WERI-Rb-1 (cell line): ENCODE measurements at regions not wholly inside any gene's neighbourhood (a gene's known extent, or its start where the extent isn't known, plus 50 kb on each side); places are given as distances from the start of the nearest gene placed in this dataset.
A peak's percentile ranks its signal among the peaks of the same experiment; 100 is the strongest.
"Not testable (repeated sequence)": the region's sequence is repeated elsewhere in the genome, so short reads cannot be mapped to it uniquely, and the experiment has no call there.

Experiments
- DNase-seq: peaks from one replicate; pipeline ENCODE4 v3.0.0-alpha.2; 2020
- H3K27ac ChIP-seq: fragments of 250-450 bp; sonication (Bioruptor Pico); 2 replicates; pipeline ENCODE4 v1.5.1; 2020; ENCODE audit warnings: mild to moderate bottlenecking, moderate library complexity
- H3K27me3 ChIP-seq: fragments of 250-450 bp; sonication (Bioruptor Pico); 2 replicates; pipeline ENCODE4 v1.5.1; 2021; ENCODE audit warnings: mild to moderate bottlenecking, low read depth, moderate library complexity; ENCODE audit not compliant: insufficient read depth, severe bottlenecking
- H3K36me3 ChIP-seq: fragments of 250-450 bp; sonication (Bioruptor Pico); 2 replicates; pipeline ENCODE4 v1.5.1; 2020; ENCODE audit warnings: mild to moderate bottlenecking, moderate library complexity
- H3K4me3 ChIP-seq: 2 replicates; pipeline ENCODE4 v1.5.1; 2011; ENCODE audit warnings: low read depth, mild to moderate bottlenecking, control low read depth, low read length
- H3K9me3 ChIP-seq: fragments of 250-450 bp; sonication (Bioruptor Pico); 2 replicates; pipeline ENCODE4 v1.5.1; 2021; ENCODE audit warnings: mild to moderate bottlenecking, moderate library complexity; ENCODE audit not compliant: severe bottlenecking
- TF ChIP-seq, protein P1 (sequence below): IDR thresholded peaks from 2 replicates; pipeline ENCODE4 v1.5.1; 2011; ENCODE audit warnings: low read depth, mild to moderate bottlenecking, control low read depth, inconsistent platforms, low read length

DNA sequence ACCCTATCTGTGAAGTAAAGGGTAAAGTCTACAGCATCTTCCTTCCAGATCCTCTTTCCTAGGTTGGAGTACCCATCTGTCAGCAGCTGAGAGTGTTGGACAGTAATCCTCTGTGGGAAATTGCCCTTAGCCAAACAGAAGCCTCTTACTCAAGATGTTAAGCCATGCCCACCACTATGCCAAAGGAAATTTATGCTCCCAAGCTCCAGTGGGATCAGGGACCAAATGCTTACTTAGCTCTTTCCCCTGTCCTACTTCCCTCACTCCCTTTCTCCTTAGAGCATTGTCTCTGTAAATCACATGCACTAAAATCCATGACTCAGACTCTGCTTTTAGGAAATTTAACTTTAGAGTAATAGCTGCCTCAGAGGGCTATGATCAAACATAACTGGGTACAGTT, 254.0 kb downstream of the BRINP2 start:
- Histone ChIP-seq H3K36me3 (no peaks in the 10 kb centered on the region), H3K9me3 (no peaks in the 10 kb centered on the region), H3K27ac (no peak overlapping the region), H3K27me3 (no peaks in the 10 kb centered on the region), H3K4me3 (no peak overlapping the region)
- TF ChIP-seq, protein P1, sequence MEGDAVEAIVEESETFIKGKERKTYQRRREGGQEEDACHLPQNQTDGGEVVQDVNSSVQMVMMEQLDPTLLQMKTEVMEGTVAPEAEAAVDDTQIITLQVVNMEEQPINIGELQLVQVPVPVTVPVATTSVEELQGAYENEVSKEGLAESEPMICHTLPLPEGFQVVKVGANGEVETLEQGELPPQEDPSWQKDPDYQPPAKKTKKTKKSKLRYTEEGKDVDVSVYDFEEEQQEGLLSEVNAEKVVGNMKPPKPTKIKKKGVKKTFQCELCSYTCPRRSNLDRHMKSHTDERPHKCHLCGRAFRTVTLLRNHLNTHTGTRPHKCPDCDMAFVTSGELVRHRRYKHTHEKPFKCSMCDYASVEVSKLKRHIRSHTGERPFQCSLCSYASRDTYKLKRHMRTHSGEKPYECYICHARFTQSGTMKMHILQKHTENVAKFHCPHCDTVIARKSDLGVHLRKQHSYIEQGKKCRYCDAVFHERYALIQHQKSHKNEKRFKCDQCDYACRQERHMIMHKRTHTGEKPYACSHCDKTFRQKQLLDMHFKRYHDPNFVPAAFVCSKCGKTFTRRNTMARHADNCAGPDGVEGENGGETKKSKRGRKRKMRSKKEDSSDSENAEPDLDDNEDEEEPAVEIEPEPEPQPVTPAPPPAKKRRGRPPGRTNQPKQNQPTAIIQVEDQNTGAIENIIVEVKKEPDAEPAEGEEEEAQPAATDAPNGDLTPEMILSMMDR, result no peak
- peak; percentile 69 for DNase-seq

DNA sequence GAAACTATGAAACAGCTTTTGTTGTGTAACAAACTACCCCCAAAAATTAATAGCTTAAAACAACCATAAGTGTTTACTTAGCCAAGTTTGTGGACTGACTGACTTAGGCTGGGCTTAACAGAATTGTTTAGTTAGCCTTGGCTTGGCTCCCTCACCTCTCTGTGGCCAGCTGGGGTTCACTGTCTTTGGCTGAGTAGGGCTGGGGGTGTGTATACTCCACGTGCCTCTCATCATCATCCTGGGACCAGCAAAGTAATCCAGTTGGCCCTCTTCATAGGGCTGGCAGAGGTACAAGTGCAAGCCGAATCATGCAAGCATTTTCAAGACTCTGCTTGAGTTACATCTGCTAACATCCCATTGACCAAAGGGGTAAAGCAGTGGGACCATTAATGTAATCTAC, 252.3 kb downstream of the BRINP2 start:
- Histone ChIP-seq H3K4me3 (no peak overlapping the region), H3K27me3 (no peaks in the 10 kb centered on the region), H3K36me3 (no peaks in the 10 kb centered on the region), H3K27ac (no peak overlapping the region), H3K9me3 (no peaks in the 10 kb centered on the region)
- TF ChIP-seq, protein P1, result no peak
- DNase-seq, result no peak

DNA sequence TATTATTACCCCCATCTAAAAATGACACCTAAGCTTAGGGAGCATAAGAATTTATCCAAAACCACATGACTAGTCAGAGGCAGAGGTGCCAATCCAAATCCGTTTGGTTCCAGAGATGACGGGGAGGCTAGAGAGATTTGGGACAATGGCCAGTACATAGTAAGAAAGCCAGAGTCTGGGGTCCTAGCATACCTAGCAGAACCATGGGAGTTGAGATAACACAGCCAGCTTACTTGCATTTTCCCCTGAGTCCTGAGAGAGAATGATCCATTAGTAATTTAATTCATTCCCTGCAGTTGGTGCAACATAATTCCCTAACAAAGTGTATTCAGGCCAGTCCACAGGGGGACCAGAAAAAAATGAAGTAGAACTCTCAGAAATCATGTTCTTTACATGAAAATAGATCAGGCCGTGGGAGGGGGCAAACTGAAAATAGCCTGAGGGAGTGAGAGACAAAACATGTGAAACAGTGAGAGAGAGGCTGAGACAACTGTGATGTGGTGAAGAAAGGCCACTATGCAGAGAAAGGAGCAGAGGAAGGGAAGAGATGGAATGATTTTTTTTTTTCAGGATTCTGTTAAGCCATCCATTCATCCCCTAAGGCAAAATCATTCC, 243.3 kb downstream of the BRINP2 start:
- H3K27me3 ChIP-seq, result no peaks in the 10 kb centered on the region
- no peak overlapping the region for H3K27ac ChIP-seq
- H3K9me3 ChIP-seq, result no peaks in the 10 kb centered on the region
- no peaks in the 10 kb centered on the region for H3K36me3 ChIP-seq
- TF ChIP-seq, protein P1, result no peak
- DNase-seq, result no peak
- no peak overlapping the region for H3K4me3 ChIP-seq

DNA sequence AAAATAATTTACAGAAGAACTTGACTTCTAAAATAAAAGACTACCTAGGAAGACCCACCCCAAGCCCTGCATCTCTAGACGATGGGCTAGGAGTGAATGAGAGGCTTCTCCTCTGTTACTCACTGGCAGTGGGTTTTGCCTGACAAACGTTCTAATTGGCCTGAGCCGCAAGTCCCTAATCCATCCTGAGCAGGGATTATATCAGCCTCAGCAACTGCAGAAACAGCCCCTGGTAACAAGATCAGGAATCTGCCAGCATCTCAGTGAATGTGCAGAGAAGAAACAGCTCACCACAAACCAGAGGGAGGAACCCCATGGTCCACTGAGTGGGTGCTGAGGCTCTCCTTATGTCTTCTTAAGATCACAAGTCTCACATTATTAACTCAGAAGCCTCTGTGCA, 240.6 kb downstream of the BRINP2 start:
- peak; percentile 80 for DNase-seq
- Histone ChIP-seq H3K4me3 (no peak overlapping the region), H3K27me3 (no peaks in the 10 kb centered on the region), H3K9me3 (no peaks in the 10 kb centered on the region), H3K27ac (no peak overlapping the region), H3K36me3 (no peaks in the 10 kb centered on the region)
- TF ChIP-seq, protein P1, result no peak

DNA sequence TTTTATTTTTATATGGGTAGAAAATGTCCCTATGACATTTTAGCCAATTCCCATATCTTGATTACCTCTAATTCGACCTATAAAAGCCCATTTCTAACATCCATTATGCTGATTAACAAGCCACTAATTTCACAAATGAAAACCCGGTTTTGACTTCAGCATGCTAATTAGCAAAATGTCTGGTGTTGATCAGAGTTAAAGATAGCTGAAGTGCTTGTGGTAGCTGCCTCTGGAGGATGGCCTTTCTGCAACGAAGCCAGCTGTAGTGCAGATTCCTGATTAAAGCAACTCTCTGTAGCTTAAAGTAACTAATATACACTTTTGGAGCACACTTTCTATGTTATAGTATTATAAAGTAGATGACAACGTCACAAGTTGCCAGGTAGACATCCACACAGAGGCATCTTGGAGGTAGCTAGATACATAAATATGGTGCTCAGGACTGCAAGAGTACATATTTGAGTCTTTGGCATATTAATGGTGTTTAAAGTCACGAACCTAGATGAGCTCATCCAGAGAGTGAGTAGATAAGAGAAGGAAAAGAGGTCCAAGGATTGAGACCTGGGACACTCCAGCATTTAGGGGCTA, 239.5 kb downstream of the BRINP2 start:
- no peak overlapping the region for H3K4me3 ChIP-seq
- TF ChIP-seq, protein P1, result no peak
- DNase-seq, result no peak
- H3K27ac ChIP-seq, result no peak overlapping the region
- H3K9me3 ChIP-seq, result no peaks in the 10 kb centered on the region
- no peaks in the 10 kb centered on the region for H3K27me3 ChIP-seq
- H3K36me3 ChIP-seq, result no peaks in the 10 kb centered on the region

DNA sequence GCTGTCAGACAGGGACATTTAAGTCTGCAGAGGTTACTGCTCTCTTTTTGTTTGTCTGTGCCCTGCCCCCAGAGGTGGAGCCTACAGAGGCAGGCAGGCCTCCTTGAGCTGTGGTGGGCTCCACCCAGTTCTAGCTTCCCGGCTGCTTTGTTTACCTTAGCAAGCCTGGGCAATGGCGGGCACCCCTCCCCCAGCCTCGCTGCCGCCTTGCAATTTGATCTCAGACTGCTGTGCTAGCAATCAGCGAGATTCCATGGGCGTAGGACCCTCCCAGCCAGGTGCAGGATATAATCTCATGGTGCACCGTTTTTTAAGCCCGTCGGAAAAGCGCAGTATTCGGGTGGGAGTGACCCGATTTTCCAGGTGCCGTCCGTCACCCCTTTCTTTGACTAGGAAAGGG, 235.6 kb downstream of the BRINP2 start:
- not testable (repeated sequence) for DNase-seq, H3K36me3 ChIP-seq, H3K4me3 ChIP-seq, H3K9me3 ChIP-seq, H3K27me3 ChIP-seq, H3K27ac ChIP-seq
